Aorta (tissue), 5 donors: ENCODE measurements at regions not wholly inside any gene's neighbourhood (a gene's known extent, or its start where the extent isn't known, plus 50 kb on each side); places are given as distances from the start of the nearest gene placed in this dataset.

Experiments
- ATAC-seq: fragments of 200-7000 bp; cut with Tn5 transposase; one replicate; pipeline ENCODE4 v1.9.1; 2022; ENCODE audit warnings: moderate library complexity; ENCODE audit not compliant: low FRiP score
- DNase-seq, 2 donors: peaks; one replicate each; pipeline ENCODE4 v3.0.0-alpha.2; 2020
- H3K27ac ChIP-seq, 2 donors: one replicate each; pipeline ENCODE4 v1.5.1; 2013; ENCODE audit warnings: low read length in 2 of 2, mild to moderate bottlenecking in 2 of 2, moderate library complexity in 2 of 2, control low read depth in 1 of 2, inconsistent platforms in 1 of 2, low read depth in 1 of 2
- H3K27me3 ChIP-seq, 2 donors: one replicate each; pipeline ENCODE4 v1.6.1; 2013; ENCODE audit warnings: control low read depth in 1 of 2, low read length in 1 of 2, mild to moderate bottlenecking in 1 of 2, moderate library complexity in 1 of 2; ENCODE audit not compliant: insufficient read depth in 2 of 2, control insufficient read depth in 1 of 2
- H3K36me3 ChIP-seq, 2 donors: one replicate each; pipeline ENCODE4 v1.6.1; 2013; ENCODE audit warnings: control low read depth in 1 of 2, low read length in 1 of 2, mild to moderate bottlenecking in 1 of 2; ENCODE audit not compliant: insufficient read depth in 2 of 2, control insufficient read depth in 1 of 2
- H3K4me1 ChIP-seq, 2 donors: one replicate each; pipeline ENCODE4 v1.6.1; 2013; ENCODE audit warnings: low read length in 2 of 2, control low read depth in 1 of 2, mild to moderate bottlenecking in 1 of 2, moderate library complexity in 1 of 2; ENCODE audit not compliant: insufficient read depth in 2 of 2, control insufficient read depth in 1 of 2
- H3K4me3 ChIP-seq, 2 donors: one replicate each; pipeline ENCODE4 v1.5.1; 2013; ENCODE audit warnings: low read length in 2 of 2, control low read depth in 1 of 2, mild to moderate bottlenecking in 1 of 2
- H3K9me3 ChIP-seq: one replicate; pipeline ENCODE4 v1.6.1; 2013; ENCODE audit warnings: mild to moderate bottlenecking, low read length; ENCODE audit not compliant: control insufficient read depth
- WGBS, 2 donors: extraction: QIAGEN DNeasy Blood & Tissue Kit; methylation state at CpG; one replicate each; pipeline ENCODE4 v1.1.7; 2013; 5-methylcytosine and 5-hydroxymethylcytosine counted together
- intact Hi-C, 2 donors: fragments of 100-400 bp; cut with DNase I; formaldehyde crosslinking; loops; one replicate each; pipeline versions ENCODE4 v1.14.2 to v1.15.0; 2022
- donor health status: healthy with polysubstance abuse.
- donor health status: Bipolar disorder and iron deficiency.
- donor health status: DM: no; HTN: no; CAD: no.
- donor health status: DM: no; HTN: no; CAD: no.
- donor health status: DM: yes; HTN: yes; CAD: no.

DNA sequence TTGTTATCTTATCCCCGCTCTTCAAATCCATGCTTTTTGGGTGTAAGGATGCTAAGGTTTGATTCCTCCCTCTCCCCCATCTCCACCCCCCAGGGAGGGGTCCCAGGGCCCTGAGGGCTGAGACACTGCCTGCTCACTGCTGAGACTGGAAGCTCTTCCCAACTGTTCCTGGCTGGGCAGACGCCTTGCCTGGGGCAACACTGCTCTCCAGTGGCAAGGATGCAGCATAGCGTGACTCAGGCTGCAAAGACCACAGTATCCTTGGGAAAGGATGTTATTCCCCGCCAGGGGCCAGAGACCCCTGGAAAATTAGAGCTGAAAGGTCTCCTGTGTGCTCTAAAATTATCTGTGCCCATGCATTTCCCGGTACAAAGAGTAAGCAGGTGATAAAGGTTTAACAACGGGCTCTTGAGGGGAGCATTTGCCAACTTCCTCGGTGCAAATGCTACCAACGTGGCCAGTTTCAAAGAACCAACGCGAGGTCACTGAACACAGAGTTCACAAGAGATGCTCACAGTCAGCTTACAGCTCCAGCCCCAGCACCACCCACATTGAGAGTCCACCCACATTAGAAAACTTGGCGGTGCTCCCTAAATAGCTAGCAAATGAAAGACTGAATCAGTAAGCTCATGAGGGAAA lies 271.9 kb downstream of the NSG2 start:
- Histone ChIP-seq H3K27me3 (no peaks in the 10 kb centered on the region), H3K36me3 (no peaks in the 10 kb centered on the region), H3K27ac (no peak overlapping the region), H3K4me3 (no peak overlapping the region), H3K9me3 (no peaks in the 10 kb centered on the region), H3K4me1 (no peaks in the 10 kb centered on the region)
- ATAC-seq (peak; percentile 59), DNase-seq (no peak)
- intact Hi-C loops: loop anchor here in 1 of 2 donors (10.0 kb wide), 1 partner anchor 273 kb away; the partner anchor contains the start of gene NSG2
- 17 to 18% methylated on average over 11 of the region's 11 CpGs for WGBS, 2 donors

- no peak for DNase-seq
- H3K27me3 ChIP-seq: no peaks in the 10 kb centered on the region
- no peaks in the 10 kb centered on the region for H3K4me1 ChIP-seq
- no peak overlapping the region for H3K27ac ChIP-seq
- no peaks in the 10 kb centered on the region for H3K36me3 ChIP-seq
- ATAC-seq: no peak
- no peak overlapping the region for H3K4me3 ChIP-seq
- no peaks in the 10 kb centered on the region for H3K9me3 ChIP-seq
- intact Hi-C loops: loop anchor here in 1 of 2 donors (10.0 kb wide), 1 partner anchor 274 kb away; the partner anchor contains the start of gene NSG2
Measured at GRCh38 chr5:174318578-174318977, 273.1 kb downstream of the NSG2 start.

DNA sequence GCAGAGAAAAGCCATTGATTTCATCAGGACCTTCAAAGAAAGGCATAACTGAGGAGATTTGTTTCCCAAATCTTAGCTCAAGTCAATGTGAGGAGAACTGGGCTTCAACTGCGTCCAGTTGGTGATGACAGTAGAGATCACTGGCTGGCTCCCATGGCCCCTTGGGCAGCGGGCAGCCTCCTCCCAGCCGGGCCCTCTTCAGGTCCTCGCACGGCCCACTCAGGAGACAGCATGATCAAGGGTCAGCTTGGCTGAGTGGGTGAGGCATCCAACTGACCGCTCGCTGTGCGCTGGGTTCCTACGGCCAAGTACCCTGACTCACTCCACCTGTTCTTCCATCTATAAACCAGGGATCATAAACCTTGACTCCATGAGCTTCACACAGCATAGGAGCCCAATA lies 274.0 kb downstream of the NSG2 start:
- intact Hi-C loops: loop anchor here in 1 of 2 donors (10.0 kb wide), 1 partner anchor 275 kb away; the partner anchor contains the start of gene NSG2
- Histone ChIP-seq H3K9me3 (no peaks in the 10 kb centered on the region), H3K27me3 (no peaks in the 10 kb centered on the region), H3K36me3 (no peaks in the 10 kb centered on the region), H3K4me1 (no peaks in the 10 kb centered on the region), H3K4me3 (no peak overlapping the region), H3K27ac (no peak overlapping the region)
- WGBS, 2 donors: 82 to 87% methylated on average over 9 of the region's 9 CpGs
- no peak for ATAC-seq
- no peak for DNase-seq

DNA sequence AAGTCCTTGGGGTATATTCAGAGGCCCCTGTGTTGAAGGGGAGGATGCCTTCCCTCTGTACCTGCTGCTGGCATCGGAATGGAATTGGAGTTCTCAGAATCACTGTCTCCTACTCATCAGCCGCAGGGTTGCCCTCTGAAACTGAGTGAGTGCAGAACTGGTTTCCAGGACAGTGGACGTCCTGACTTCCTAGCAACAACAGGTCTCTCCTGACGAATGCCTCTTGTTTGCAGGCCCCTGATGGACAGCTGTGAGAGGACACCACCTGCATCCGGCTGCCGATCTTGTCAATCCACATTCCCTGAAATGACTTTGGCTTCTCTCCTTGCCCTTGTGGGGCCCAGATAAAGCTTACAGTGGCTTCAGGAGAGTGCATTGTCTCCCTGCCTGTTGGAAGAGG lies 274.5 kb downstream of the NSG2 start:
- no peaks in the 10 kb centered on the region for H3K36me3 ChIP-seq
- no peaks in the 10 kb centered on the region for H3K9me3 ChIP-seq
- no peaks in the 10 kb centered on the region for H3K27me3 ChIP-seq
- DNase-seq (no peak), ATAC-seq (no peak)
- no peak overlapping the region for H3K4me3 ChIP-seq
- intact Hi-C loops: no loop called here
- 81 to 86% methylated on average over 6 of the region's 6 CpGs for WGBS, 2 donors
- H3K27ac ChIP-seq: no peak overlapping the region
- no peaks in the 10 kb centered on the region for H3K4me1 ChIP-seq

DNA sequence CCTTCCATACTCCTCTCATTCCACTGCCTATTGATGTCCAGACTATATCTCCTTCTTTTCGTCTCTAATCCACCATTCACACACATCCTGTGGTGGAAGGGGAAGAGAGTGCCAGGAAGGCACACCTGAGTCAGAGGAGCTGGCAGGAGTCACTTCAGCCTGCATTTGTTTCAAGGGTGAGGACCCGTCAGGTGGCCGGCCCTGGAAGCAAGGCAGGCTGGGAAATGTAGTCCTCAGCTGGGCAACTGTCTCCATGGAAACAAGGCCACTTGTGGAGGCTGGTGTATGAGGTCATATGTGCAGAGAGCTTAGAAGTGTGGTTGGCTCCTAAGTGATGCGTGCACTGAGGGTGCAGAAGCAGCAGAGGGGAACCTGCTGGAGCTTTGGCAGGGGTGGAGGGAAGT lies 278.4 kb downstream of the NSG2 start:
- Histone ChIP-seq H3K36me3 (no peaks in the 10 kb centered on the region), H3K9me3 (no peaks in the 10 kb centered on the region), H3K27me3 (peaks cover 0 to 1% of the 10 kb centered on the region in 2 donors), H3K4me1 (no peaks in the 10 kb centered on the region), H3K27ac (no peak overlapping the region), H3K4me3 (no peak overlapping the region)
- ATAC-seq: no peak
- intact Hi-C loops: no loop called here
- 35 to 37% methylated on average over 4 of the region's 4 CpGs for WGBS, 2 donors
- DNase-seq: no peak

- Histone ChIP-seq H3K27me3 (peaks cover 0 to 1% of the 10 kb centered on the region in 2 donors), H3K36me3 (no peaks in the 10 kb centered on the region), H3K27ac (no peak overlapping the region), H3K4me1 (no peaks in the 10 kb centered on the region), H3K4me3 (no peak overlapping the region), H3K9me3 (no peaks in the 10 kb centered on the region)
- DNase-seq (no peak), ATAC-seq (no peak)
- intact Hi-C loops: loop anchor here in 1 of 2 donors (5.0 kb wide), 1 partner anchor 613 kb away; no protein-coding TSS in a partner anchor
- 72 to 79% methylated on average over 3 of the region's 3 CpGs for WGBS, 2 donors
Measured at GRCh38 chr5:174324680-174325079, 279.2 kb downstream of the NSG2 start.

- Histone ChIP-seq H3K9me3 (no peaks in the 10 kb centered on the region), H3K27ac (no peak overlapping the region), H3K4me1 (no peaks in the 10 kb centered on the region), H3K4me3 (no peak overlapping the region), H3K36me3 (no peaks in the 10 kb centered on the region), H3K27me3 (peaks cover 0 to 1% of the 10 kb centered on the region in 2 donors)
- DNase-seq (no peak), ATAC-seq (no peak)
- intact Hi-C loops: loop anchor here in 1 of 2 donors (5.0 kb wide), 1 partner anchor 612 kb away; no protein-coding TSS in a partner anchor
- WGBS, 2 donors: 87 to 88% methylated on average over 7 of the region's 7 CpGs
Measured at GRCh38 chr5:174325431-174325830, 279.9 kb downstream of the NSG2 start.

GRCh38 chr5:174325961-174326360 lies 280.5 kb downstream of the NSG2 start:
- DNase-seq: no peak
- H3K4me3 ChIP-seq: no peak overlapping the region
- no peak overlapping the region for H3K27ac ChIP-seq
- H3K36me3 ChIP-seq: no peaks in the 10 kb centered on the region
- H3K4me1 ChIP-seq: no peaks in the 10 kb centered on the region
- intact Hi-C loops: loop anchor here in 1 of 2 donors (2.0 to 5.0 kb wide), 2 partner anchors 467 to 611 kb away; no protein-coding TSS in a partner anchor
- H3K27me3 ChIP-seq: peaks cover 0 to 1% of the 10 kb centered on the region in 2 donors
- H3K9me3 ChIP-seq: no peaks in the 10 kb centered on the region
- WGBS, 2 donors: 36 to 40% methylated on average over 6 of the region's 6 CpGs
- ATAC-seq: no peak

DNA sequence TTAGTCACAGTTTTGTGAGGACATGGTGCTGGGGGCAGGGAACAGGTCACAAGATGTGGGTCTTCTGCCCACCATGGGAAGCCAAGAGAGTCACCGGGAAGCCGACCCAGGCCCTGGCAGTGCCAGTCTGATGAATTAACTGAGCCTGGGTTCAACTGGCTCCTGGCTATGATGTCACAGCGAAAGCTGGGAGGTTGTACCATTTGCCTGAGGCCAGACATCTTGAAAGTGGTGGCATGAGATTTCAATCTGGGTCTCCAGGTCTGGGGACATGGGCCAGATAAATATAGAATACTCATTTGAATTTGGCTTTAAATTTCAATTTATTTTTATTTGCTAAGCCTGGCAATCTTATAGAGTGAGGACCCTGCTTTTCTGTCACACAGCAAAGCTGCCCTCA lies 280.9 kb downstream of the NSG2 start:
- 57% methylated on average over 3 of the region's 3 CpGs for WGBS, 2 donors
- H3K4me1 ChIP-seq: no peaks in the 10 kb centered on the region
- H3K4me3 ChIP-seq: no peak overlapping the region
- no peaks in the 10 kb centered on the region for H3K9me3 ChIP-seq
- peaks cover 0 to 1% of the 10 kb centered on the region in 2 donors for H3K27me3 ChIP-seq
- no peaks in the 10 kb centered on the region for H3K36me3 ChIP-seq
- DNase-seq: no peak
- no peak overlapping the region for H3K27ac ChIP-seq
- intact Hi-C loops: loop anchor here in 1 of 2 donors (2.0 to 5.0 kb wide), 2 partner anchors 466 to 611 kb away; no protein-coding TSS in a partner anchor
- no peak for ATAC-seq
